Brain pericyte (primary cell): ENCODE measurements at regions not wholly inside any gene's neighbourhood (a gene's known extent, or its start where the extent isn't known, plus 50 kb on each side); places are given as distances from the start of the nearest gene placed in this dataset.
"Not testable (repeated sequence)": the region's sequence is repeated elsewhere in the genome, so short reads cannot be mapped to it uniquely, and the experiment has no call there.

Experiments used
- DNase-seq: peaks from one replicate; pipeline ENCODE4 v3.0.0-alpha.2; 2012; ENCODE audit warnings: low read depth, low spot score

- no peak for DNase-seq
These were observed 88.5 kb upstream of the ETV3 start for GRCh38 chr1:157226739-157227138.

- no peak for DNase-seq
These were observed 81.4 kb upstream of the ETV3 start for GRCh38 chr1:157219600-157219999.

- no peak for DNase-seq
These were observed 81.0 kb upstream of the ETV3 start for GRCh38 chr1:157219182-157219581.

GRCh38 chr1:157218671-157219070 lies 80.5 kb upstream of the ETV3 start:
- no peak for DNase-seq

GRCh38 chr1:157217486-157217885 lies 79.3 kb upstream of the ETV3 start:
- no peak for DNase-seq

- DNase-seq = no peak
These were observed 75.6 kb upstream of the ETV3 start for GRCh38 chr1:157213836-157214235.

- no peak for DNase-seq
These were observed 71.3 kb upstream of the ETV3 start for GRCh38 chr1:157209514-157209913.

GRCh38 chr1:157205982-157206381 lies 67.8 kb upstream of the ETV3 start:
- not testable (repeated sequence) for DNase-seq

GRCh38 chr1:157203166-157203565 lies 65.0 kb upstream of the ETV3 start:
- no peak for DNase-seq

GRCh38 chr1:157202331-157202730 lies 64.1 kb upstream of the ETV3 start:
- DNase-seq = no peak

- DNase-seq = no peak
These were observed 63.6 kb upstream of the ETV3 start for GRCh38 chr1:157201767-157202166.

GRCh38 chr1:157200451-157200850 lies 62.3 kb upstream of the ETV3 start:
- no peak for DNase-seq

- no peak for DNase-seq
These were observed 61.2 kb upstream of the ETV3 start for GRCh38 chr1:157199421-157199755.

GRCh38 chr1:157198619-157199420 lies 60.6 kb upstream of the ETV3 start:
- no peak for DNase-seq

- DNase-seq = no peak
These were observed 59.8 kb upstream of the ETV3 start for GRCh38 chr1:157197906-157198435.

- not testable (repeated sequence) for DNase-seq
These were observed 58.7 kb upstream of the ETV3 start for GRCh38 chr1:157196670-157197456.

GRCh38 chr1:157196245-157196543 lies 58.0 kb upstream of the ETV3 start:
- no peak for DNase-seq

- no peak for DNase-seq
These were observed 57.5 kb upstream of the ETV3 start for GRCh38 chr1:157195521-157196244.

- no peak for DNase-seq
These were observed 56.7 kb upstream of the ETV3 start for GRCh38 chr1:157194731-157195520.

- no peak for DNase-seq
These were observed 55.7 kb upstream of the ETV3 start for GRCh38 chr1:157193702-157194391.

GRCh38 chr1:157193219-157193618 lies 55.0 kb upstream of the ETV3 start:
- no peak for DNase-seq
